ENCODE measurements at regions not wholly inside any gene's neighbourhood (a gene's known extent, or its start where the extent isn't known, plus 50 kb on each side); places are given as distances from the start of the nearest gene placed in this dataset.

- Histone ChIP-seq H3K36me3 (ENCODE audit: low read length) (no peaks in the 10 kb centered on the region), H3K27me3 (ENCODE audit: low read length) (no peaks in the 10 kb centered on the region), H3K79me2 (ENCODE audit: insufficient read depth, low read length) (no peaks in the 10 kb centered on the region), H3K9me2 (replicated peaks; ENCODE audit: insufficient read depth, low read length) (no peaks in the 10 kb centered on the region), H3K4me3 (ENCODE audit: insufficient read depth, low read length, poor library complexity, severe bottlenecking) (no peak overlapping the region), H3K9ac (ENCODE audit: low read length) (no peak overlapping the region), H3F3A (ENCODE audit: insufficient read depth) (no peaks in the 10 kb centered on the region), H4K20me1 (ENCODE audit: low read depth, low read length) (no peaks in the 10 kb centered on the region), H2AFZ (ENCODE audit: low read depth, low read length, severe bottlenecking) (no peak overlapping the region), H3K9me3 (ENCODE audit: insufficient read depth, low read length) (no peaks in the 10 kb centered on the region), H3K27ac (ENCODE audit: low read depth, low read length) (no peak overlapping the region), H3K4me2 (ENCODE audit: low read depth, low read length, poor library complexity, severe bottlenecking) (no peak overlapping the region)
- TF ChIP-seq EZH2phosphoT487 (conservative IDR thresholded peaks at IDR 0.05; ENCODE audit: low read length), result no peak
- TF ChIP-seq CTCF (IDR thresholded peaks at IDR 0.05; ENCODE audit: insufficient read depth, low read length, poor library complexity, severe bottlenecking), result no peak
These were observed 94.9 kb downstream of the PRLHR start for GRCh38 chr10:118500477-118501104.

DNA sequence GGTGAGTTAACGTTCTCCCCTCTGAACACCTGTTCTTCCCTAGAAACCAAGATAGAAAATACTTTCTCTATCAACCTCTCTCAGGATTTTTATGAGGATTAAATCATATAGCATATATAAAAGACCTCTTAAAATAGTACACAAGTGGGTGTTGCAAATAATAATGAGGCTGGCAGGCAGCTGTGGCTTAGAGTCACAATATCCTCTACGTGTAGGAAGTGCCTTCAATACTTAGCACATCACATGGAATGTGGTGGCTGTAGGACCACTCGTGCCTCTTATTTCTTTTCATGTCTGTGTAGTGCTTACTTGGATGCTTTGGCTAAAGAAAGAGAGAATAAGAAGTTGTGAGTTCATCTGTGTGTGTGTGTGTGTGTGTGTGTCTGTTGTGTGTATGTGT lies 96.3 kb downstream of the PRLHR start:
- Histone ChIP-seq H3K9me3 (ENCODE audit: insufficient read depth, low read length) (no peaks in the 10 kb centered on the region), H2AFZ (ENCODE audit: low read depth, low read length, severe bottlenecking) (no peak overlapping the region), H3K9ac (ENCODE audit: low read length) (no peak overlapping the region), H3K4me2 (ENCODE audit: low read depth, low read length, poor library complexity, severe bottlenecking) (no peak overlapping the region), H3K4me3 (ENCODE audit: insufficient read depth, low read length, poor library complexity, severe bottlenecking) (no peak overlapping the region), H3F3A (ENCODE audit: insufficient read depth) (no peaks in the 10 kb centered on the region), H3K27me3 (ENCODE audit: low read length) (no peaks in the 10 kb centered on the region), H3K9me2 (replicated peaks; ENCODE audit: insufficient read depth, low read length) (no peaks in the 10 kb centered on the region), H3K27ac (ENCODE audit: low read depth, low read length) (no peak overlapping the region), H3K36me3 (ENCODE audit: low read length) (no peaks in the 10 kb centered on the region), H3K79me2 (ENCODE audit: insufficient read depth, low read length) (no peaks in the 10 kb centered on the region), H4K20me1 (ENCODE audit: low read depth, low read length) (no peaks in the 10 kb centered on the region)
- no peak for TF ChIP-seq EZH2phosphoT487 (conservative IDR thresholded peaks at IDR 0.05; ENCODE audit: low read length)
- TF ChIP-seq CTCF (IDR thresholded peaks at IDR 0.05; ENCODE audit: insufficient read depth, low read length, poor library complexity, severe bottlenecking), result no peak

DNA sequence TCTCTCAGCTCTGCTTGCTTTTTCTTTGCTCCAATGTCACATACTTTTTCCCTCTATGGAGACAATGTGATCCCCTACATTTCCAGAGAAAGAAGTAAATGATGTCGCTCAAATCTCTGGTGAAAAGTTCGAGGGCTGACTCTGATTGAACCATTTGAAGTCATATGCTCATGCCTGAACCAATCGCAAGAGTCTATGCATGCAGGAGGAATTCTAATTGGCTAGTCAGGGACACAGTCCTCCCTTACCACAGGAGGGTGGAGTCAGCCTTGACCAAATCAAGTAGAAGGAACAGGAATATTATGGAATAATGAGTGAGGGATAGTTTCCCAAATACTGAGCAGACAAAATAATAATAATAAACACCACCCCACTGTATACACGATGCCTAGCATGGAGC lies 96.8 kb downstream of the PRLHR start:
- Histone ChIP-seq H2AFZ (ENCODE audit: low read depth, low read length, severe bottlenecking) (no peak overlapping the region), H3F3A (ENCODE audit: insufficient read depth) (no peaks in the 10 kb centered on the region), H3K4me3 (ENCODE audit: insufficient read depth, low read length, poor library complexity, severe bottlenecking) (no peak overlapping the region), H3K4me2 (ENCODE audit: low read depth, low read length, poor library complexity, severe bottlenecking) (no peak overlapping the region), H3K9me2 (replicated peaks; ENCODE audit: insufficient read depth, low read length) (no peaks in the 10 kb centered on the region), H3K79me2 (ENCODE audit: insufficient read depth, low read length) (no peaks in the 10 kb centered on the region), H3K27ac (ENCODE audit: low read depth, low read length) (no peak overlapping the region), H3K9me3 (ENCODE audit: insufficient read depth, low read length) (no peaks in the 10 kb centered on the region), H3K36me3 (ENCODE audit: low read length) (no peaks in the 10 kb centered on the region), H3K9ac (ENCODE audit: low read length) (no peak overlapping the region), H4K20me1 (ENCODE audit: low read depth, low read length) (no peaks in the 10 kb centered on the region), H3K27me3 (ENCODE audit: low read length) (no peaks in the 10 kb centered on the region)
- TF ChIP-seq CTCF (IDR thresholded peaks at IDR 0.05; ENCODE audit: insufficient read depth, low read length, poor library complexity, severe bottlenecking) (no peak), EZH2phosphoT487 (conservative IDR thresholded peaks at IDR 0.05; ENCODE audit: low read length) (no peak)
